Kidney (tissue), 13 donors: ENCODE measurements at regions not wholly inside any gene's neighbourhood (a gene's known extent, or its start where the extent isn't known, plus 50 kb on each side); places are given as distances from the start of the nearest gene placed in this dataset.

ENCODE experiments used
- DNase-seq, 5 donors: peaks; one replicate each; pipeline ENCODE4 v3.0.0-alpha.2; 2013 to 2020
- FAIRE-seq: peaks from 2 replicates; lab custom pipeline; 2012; peaks lifted over from hg19 to GRCh38; lab: Jason Lieb, UNC
- H3K27ac ChIP-seq, 2 donors: one replicate each; pipeline ENCODE4 v1.7.0; 2013; ENCODE audit warnings: low read depth in 2 of 2, low read length in 2 of 2, inconsistent platforms in 1 of 2
- H3K27me3 ChIP-seq: one replicate; pipeline ENCODE4 v1.7.1; 2013; ENCODE audit warnings: low read length, inconsistent platforms; ENCODE audit not compliant: control insufficient read depth, insufficient read depth
- H3K36me3 ChIP-seq, 3 donors: one replicate each; pipeline versions ENCODE4 v1.7.0 to v1.7.1; 2013; ENCODE audit warnings: low read length in 3 of 3, control low read depth in 1 of 3, inconsistent platforms in 1 of 3; ENCODE audit not compliant: insufficient read depth in 3 of 3, control insufficient read depth in 2 of 3
- H3K4me1 ChIP-seq, 3 donors: one replicate each; pipeline versions ENCODE4 v1.7.0 to v1.7.1; 2013; ENCODE audit warnings: low read length in 3 of 3, inconsistent platforms in 1 of 3, low read depth in 1 of 3; ENCODE audit not compliant: control insufficient read depth in 2 of 3, insufficient read depth in 2 of 3
- H3K4me3 ChIP-seq, 3 donors: one replicate each; pipeline versions ENCODE4 v1.7.0 to v1.8.1; 2013; ENCODE audit warnings: low read length in 3 of 3, control low read depth in 1 of 3, inconsistent platforms in 1 of 3
- H3K9ac ChIP-seq, 3 donors: one replicate each; pipeline versions ENCODE4 v1.7.0 to v1.7.1; 2013; ENCODE audit warnings: low read length in 3 of 3, control low read depth in 1 of 3, inconsistent platforms in 1 of 3
- H3K9me3 ChIP-seq, 3 donors: one replicate each; pipeline versions ENCODE4 v1.7.0 to v1.7.1; 2013; ENCODE audit warnings: low read length in 3 of 3, control low read depth in 1 of 3, inconsistent platforms in 1 of 3; ENCODE audit not compliant: control insufficient read depth in 2 of 3, insufficient read depth in 1 of 3
- CTCF ChIP-seq: IDR thresholded peaks from 3 replicates; pipeline ENCODE4 v1.5.1; 2012; ENCODE audit warnings: mild to moderate bottlenecking, moderate library complexity, borderline replicate concordance; ENCODE audit not compliant: insufficient read depth; ENCODE audit errors: extremely low read depth
- intact Hi-C: fragments of 100-400 bp; cut with DNase I; formaldehyde crosslinking; loops from one replicate; pipeline ENCODE4 v1.11.1; 2022
- donor health status: control.
- donor health status: control.
- donor health status: control.
- donor health status: control.
- donor health status: control.
- donor health status: DM: yes; HTN: yes; CAD: no.
- donor health status: Normal renal cell carcinoma (clear cell type).

- peak; percentile 50 for TF ChIP-seq CTCF
- Histone ChIP-seq H3K36me3 (no peaks in the 10 kb centered on the region), H3K4me1 (no peaks in the 10 kb centered on the region), H3K9me3 (no peaks in the 10 kb centered on the region), H3K9ac (no peak overlapping the region), H3K27ac (no peak overlapping the region), H3K4me3 (no peak overlapping the region), H3K27me3 (no peaks in the 10 kb centered on the region)
- intact Hi-C loops = loop anchor here (10.0 kb wide), 1 partner anchor 424 kb away; no protein-coding TSS in a partner anchor
- FAIRE-seq = peak; percentile 89
- DNase-seq = peak in 2 of 5 donors; percentile 20 to 39
Observed at GRCh38 chr9:22238809-22239684, 207.6 kb upstream of the DMRTA1 start.

- Histone ChIP-seq H3K27ac (no peak overlapping the region), H3K27me3 (no peaks in the 10 kb centered on the region), H3K4me1 (no peaks in the 10 kb centered on the region), H3K9ac (no peak overlapping the region), H3K9me3 (no peaks in the 10 kb centered on the region), H3K4me3 (no peak overlapping the region), H3K36me3 (no peaks in the 10 kb centered on the region)
- TF ChIP-seq CTCF = no peak
- intact Hi-C loops = no loop called here
- DNase-seq (no peak), FAIRE-seq (no peak)
Observed at GRCh38 chr9:22240619-22241018, 206.0 kb upstream of the DMRTA1 start.

- DNase-seq (no peak), FAIRE-seq (no peak)
- H3K27ac ChIP-seq = no peak overlapping the region
- no peaks in the 10 kb centered on the region for H3K36me3 ChIP-seq
- H3K4me1 ChIP-seq = no peaks in the 10 kb centered on the region
- no peak overlapping the region for H3K4me3 ChIP-seq
- H3K9me3 ChIP-seq = no peaks in the 10 kb centered on the region
- intact Hi-C loops = no loop called here
- no peak for TF ChIP-seq CTCF
- H3K27me3 ChIP-seq = no peaks in the 10 kb centered on the region
- H3K9ac ChIP-seq = no peak overlapping the region
Observed at GRCh38 chr9:22241024-22241423, 205.6 kb upstream of the DMRTA1 start.
